NCI-H1092 treated with DMSO at 0.1 percent for 48 hours (cell line): ENCODE measurements at regions not wholly inside any gene's neighbourhood (a gene's known extent, or its start where the extent isn't known, plus 50 kb on each side); places are given as distances from the start of the nearest gene placed in this dataset.
"Not testable (repeated sequence)": the region's sequence is repeated elsewhere in the genome, so short reads cannot be mapped to it uniquely, and the experiment has no call there.

Source experiments
- DNase-seq: peaks from one replicate; lab custom pipeline; 2025; lab: John Stamatoyannopoulos, UW

DNA sequence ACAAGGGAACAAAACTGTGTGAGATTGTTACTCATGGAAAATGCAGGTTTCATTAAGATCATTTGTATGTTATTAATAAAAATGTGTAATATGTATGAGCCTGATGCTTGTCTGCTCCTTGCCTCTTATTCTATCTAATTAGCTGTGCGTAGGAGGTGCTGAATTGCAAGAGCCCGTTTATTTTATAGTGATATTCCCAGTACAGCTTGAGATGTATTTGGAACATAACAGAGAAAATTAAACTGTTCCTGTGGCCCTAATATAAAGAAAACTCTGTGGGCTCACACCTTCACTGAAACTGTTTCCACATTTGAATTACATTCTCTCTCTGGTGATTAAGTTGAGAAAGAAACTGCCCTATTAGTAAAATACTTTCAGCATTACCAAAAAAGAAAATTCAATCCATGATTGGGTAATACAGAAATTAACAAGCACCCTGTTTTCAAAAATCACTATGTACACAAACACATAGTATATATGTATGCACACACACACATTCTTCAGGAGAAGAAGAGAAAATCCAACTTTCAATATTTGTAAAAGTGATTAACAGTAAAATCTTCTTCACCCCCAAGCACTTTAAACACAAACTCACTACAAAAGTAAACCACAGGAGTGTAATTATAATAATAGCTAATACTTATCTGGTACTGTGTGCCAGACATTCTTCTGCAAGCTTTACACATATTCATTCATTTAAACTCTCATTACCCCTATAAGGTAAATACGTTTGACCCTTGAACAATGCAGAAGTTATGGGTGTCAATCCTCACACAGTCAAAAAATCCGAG lies 233.2 kb downstream of the PHLDA1 start:
- DNase-seq: no peak

- no peak for DNase-seq
Observed at GRCh38 chr12:75795125-75795524, 236.5 kb downstream of the PHLDA1 start.

GRCh38 chr12:75792687-75793086 lies 238.9 kb downstream of the PHLDA1 start:
- DNase-seq: no peak

GRCh38 chr12:75790219-75790618 lies 241.4 kb downstream of the PHLDA1 start:
- DNase-seq: no peak

DNA sequence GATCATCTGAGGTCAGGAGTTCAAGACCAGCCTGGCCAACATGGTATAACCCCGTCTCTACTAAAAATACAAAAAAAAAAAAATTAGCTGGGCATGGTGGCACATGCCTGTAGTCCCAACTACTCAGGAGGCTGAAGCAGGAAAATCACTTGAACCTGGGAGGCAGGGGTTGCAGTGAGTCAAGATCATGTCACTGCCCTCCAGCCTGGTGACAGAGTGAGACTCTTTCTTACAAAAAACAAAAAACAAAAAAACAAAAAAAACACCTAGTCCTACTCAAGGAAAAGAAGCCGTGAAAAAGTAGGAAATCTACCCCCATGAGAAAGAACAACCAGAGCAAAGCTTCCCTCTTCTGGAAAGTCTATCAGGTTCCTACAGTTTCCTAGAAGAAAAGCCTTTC lies 244.4 kb downstream of the PHLDA1 start:
- not testable (repeated sequence) for DNase-seq

GRCh38 chr12:75786070-75786469 lies 245.5 kb downstream of the PHLDA1 start:
- DNase-seq: no peak

DNA sequence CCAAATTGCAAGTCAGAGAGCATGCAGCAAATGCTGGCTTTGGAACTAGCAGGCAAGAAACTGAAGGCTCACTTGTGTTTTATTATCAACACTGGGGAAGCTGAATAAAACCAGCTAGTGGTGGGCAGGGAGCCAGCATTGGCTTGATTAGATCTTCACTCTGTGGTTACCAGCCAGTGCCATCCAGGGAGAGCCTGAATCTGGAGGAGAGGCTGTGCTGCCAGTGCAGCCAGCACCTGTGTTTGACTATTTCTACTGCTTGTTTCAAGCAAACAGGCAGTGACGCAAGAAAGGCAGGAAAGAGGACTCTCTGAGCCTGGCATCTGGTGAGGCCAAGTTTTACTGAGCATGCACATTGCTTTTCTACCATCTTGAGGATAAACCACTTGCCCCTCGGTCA lies 247.0 kb downstream of the PHLDA1 start:
- DNase-seq: peak; percentile 66

DNA sequence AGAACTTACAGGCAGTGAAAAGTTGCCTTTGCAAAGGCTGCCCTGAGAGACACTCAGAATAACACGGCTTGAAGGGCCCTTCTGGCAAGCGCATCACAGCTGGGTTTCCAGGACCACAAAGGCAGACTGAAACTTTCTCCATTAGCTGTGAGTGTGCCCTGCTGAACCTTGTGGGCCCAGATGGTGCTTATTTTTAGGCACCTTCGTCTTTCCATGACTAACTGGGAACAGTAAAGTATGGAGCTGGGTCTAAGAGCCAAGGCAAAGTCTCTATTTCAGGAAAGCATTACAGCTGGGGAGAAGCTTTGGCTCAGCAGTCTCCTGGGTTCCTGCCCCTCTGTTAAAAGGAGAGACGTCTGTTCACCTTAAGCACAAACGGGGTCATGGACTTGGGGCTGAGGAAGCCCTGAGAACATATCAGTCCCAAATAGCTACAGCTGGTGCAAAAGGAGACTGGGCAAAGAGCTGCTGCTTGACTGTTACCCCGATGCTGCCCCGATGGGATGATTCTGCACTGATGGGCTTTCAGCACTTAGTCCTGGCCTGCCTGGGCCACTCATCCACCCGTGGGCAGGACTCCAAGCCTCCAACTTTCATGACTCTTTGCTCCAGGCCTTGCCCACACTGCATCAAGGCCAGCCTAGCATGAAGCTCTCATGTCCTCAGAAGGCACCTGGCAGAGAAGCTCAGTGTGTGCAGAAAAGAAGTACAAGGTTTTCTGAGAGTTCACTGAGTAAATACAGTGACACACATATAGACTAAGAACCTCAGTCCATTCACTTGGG lies 248.3 kb downstream of the PHLDA1 start:
- no peak for DNase-seq

DNA sequence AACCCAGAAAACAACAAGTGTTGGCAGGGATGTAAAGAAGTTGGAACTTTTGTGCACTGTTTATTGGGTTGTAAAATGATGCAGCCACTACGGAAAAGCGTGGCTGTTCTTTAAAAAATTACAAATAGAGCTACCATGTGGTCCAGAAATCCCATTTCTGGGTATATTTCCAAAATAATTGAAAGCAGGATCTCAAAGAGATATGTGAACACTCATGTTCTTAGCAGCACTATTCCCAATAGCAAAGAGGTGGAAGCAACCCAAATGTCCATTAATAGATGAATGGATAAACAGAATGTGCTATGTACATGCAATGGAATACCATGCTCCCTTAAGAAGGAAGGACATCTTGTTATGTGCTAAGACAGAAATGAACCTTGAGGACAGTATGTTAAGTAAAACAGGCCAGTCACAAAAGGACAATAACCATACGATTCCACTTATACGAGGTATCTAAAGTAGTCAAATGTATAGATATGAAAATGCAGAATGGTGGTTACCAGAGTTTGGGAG lies 249.5 kb downstream of the PHLDA1 start:
- no peak for DNase-seq

DNA sequence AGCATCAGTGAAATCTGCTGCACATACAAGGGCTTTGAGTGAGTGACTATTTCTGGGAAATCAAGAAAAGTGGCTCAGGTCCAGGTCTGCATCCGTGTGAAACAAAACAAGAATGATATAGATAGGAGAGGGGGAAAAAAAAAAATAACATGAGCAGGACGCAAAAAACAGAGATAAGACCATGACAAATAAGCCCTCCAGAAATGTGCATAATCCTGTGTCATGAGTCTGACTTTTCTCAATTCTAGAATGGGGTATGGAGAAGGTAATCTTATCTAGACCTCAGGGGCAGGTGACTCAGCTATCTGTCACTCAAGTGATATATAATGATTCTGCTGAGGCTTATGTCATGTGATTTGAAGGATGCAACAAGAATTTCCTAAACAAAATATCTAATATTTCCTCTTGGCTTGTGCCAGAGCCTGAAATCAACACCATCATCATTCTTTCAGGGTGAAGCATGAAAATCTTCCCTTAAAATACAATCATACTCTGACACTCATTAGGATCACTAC lies 250.0 kb downstream of the PHLDA1 start:
- DNase-seq: no peak

DNA sequence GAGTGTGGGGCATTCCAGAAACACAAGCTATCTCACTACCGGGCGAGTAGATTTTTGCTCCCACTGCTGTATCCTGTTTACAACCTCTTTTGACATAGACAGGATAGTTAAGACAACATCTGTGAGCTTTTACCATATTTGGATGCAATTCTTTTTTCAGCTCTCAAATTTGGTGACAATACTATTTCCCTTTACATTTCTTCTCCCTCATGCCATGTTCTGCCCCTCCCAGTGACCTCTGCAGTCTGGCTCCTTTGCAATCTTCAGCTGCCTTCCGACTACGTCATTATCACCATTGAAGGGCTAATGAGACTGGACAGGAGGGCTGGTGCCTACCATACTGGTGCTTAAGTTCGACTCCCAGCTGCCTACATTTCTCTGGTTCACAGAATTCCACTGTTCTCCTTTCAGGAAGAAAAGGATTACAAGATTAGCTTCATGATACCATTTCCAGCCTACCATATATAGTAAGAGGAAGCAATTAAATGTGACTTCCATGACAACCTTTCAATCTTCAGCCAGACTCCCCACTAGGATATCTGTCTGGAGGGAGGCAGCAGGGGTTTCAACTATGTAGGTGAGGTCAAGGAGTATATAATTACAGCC lies 251.6 kb downstream of the PHLDA1 start:
- no peak for DNase-seq

DNA sequence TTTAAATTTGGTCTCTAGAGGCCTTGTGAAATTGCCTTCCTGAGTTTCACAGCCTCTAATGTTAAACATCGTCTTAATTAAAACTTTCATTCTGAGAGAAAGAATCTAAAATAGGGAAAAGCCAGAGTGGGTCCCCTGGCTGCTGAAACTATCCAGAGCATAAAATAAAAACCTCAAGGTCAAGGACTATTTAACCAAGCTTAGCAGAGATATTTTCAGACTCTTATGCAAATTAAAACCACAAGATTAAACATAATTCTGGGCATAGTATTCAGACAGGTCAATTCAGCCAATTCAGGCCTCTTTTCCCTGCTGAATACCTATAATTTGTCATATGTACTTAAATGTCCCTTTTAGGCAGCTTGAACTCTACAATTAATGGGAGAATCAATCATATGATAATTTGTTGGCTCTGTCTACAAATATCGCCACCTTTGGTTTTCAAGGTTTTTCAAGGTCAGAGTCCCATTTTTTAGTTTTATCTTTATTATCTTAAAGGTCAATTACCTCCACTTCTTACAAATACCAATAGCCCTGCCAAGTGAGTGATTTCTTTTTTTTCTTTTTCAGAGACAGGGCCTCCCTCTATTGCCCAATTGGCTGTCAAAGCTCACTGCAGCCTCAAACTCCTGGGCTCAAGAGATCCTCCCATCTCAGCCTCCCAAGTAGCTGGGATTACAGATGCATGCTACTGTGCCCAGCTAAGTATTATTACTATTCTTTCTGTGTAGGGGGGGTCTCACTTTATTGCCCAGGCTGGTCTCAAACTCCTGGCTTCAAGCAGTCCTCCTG lies 257.1 kb downstream of the PHLDA1 start:
- peak; percentile 2 for DNase-seq

DNA sequence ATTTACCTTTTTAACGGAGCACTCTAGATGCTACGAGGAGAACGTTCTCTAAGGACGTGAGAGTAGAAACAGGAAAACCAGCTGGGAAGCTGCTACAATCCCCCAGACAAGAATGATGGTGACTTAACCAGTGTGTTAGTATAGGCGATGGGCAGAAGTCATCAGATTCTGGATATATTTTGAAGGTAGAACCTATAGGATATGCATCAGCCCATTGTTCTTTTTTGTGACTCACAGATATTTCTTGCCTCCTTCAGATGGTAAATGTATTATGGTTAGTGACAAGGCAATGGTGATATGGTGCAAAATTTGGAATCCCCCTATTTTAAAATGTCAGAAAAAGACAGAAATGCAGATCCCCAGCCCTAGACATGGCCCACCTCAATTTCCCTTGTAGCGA lies 258.2 kb downstream of the PHLDA1 start:
- no peak for DNase-seq

DNA sequence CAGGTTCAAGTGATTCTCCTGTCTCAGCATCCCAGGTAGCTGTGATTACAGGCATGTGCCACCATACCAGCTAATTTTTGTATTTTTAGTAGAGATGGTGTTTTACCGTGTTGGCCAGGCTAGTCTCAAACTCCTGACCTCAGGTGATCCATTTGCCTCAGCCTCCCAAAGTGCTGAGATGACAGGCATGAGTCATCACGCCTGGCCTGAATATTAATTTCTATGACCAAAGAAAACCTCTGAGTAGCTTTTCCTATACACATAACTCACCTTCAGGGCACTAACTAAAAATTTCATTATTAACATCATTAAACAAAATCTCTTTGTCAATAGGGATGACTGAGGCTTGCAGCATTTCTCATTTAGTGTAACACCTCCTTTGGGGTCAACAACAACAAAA lies 259.6 kb upstream of the KRR1 start:
- DNase-seq: no peak

- no peak for DNase-seq
Observed at GRCh38 chr12:75767957-75768356, 256.5 kb upstream of the KRR1 start.

DNA sequence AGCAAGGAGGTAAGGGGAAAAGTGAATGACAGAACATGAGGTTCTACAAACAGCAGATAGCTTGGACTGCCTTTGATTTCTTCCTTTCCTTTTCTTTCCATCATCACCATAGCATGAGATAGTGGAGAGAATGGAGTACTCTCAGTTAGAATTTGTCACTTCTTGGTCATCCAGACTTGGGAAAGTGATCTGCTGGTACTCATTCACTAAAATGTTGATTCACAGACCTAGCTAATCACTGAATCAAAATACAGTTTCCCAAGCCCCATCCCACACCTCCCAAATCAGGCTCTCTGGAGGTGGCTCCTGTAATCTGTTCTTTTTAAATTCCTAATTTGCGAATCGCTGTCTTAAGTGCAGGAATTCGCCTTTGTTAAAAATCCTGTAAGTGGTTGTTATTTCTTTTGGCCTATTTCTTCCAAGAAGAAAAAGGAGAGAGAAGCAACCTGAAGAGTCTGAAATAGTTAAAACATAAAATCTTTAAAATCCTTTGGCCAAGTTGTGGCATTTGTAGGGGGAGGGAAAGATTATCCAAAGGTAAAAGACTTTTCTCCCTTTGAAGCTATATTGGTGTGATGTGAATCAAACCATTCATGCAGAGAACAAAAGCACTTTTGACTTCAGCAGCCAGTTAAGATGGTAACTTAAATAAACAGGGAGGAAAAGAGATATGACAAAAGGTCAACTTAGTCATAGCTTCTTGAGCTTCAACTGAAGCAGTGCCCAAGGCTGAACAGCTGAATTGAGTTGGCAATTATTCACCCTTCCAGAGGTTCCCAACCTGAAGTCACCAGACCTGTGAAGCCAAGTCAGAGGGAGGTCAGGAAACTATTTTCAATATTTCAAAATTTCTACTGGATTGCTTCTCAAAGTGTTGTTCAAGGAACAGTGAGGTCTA lies 255.1 kb upstream of the KRR1 start:
- DNase-seq: no peak

DNA sequence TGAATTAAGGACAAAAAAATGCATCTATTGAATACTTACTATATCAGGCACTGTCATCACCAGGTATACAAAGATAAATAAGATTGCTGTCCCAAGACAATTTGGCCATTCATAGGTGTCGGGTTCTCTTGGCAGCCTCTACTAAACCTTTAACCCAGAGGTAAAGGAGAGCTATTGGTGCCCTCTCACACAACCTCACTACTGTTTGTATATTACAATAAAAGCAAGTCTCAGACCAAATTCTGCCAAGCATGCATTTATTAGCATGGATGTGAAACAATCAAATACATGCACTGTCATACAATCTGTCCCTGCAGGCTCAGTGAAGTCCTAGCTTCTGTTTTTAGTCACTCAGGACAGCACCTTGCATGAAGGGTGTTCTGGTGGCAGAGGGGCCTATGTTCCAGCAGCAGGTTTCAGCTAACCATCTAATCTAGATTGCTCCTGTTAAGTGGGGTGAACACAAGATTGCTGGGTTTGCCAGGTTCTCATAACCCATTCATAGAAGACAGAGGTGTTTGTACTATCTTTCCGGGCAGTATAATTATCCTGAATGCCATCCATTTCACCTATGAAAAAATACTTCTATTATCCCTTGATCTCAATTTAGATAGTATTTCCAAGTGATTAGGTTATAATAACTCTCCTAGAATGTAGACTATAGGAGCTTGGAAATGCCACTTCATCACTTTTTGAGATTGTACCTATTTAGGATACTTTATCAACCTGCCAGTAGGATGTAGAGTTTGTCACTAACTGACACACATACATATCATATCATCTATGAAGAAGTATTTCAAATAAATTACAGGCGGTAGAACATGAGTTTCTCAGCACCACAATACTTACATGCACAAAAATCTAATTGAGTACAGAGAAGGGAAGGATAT lies 254.0 kb upstream of the KRR1 start:
- DNase-seq: no peak

DNA sequence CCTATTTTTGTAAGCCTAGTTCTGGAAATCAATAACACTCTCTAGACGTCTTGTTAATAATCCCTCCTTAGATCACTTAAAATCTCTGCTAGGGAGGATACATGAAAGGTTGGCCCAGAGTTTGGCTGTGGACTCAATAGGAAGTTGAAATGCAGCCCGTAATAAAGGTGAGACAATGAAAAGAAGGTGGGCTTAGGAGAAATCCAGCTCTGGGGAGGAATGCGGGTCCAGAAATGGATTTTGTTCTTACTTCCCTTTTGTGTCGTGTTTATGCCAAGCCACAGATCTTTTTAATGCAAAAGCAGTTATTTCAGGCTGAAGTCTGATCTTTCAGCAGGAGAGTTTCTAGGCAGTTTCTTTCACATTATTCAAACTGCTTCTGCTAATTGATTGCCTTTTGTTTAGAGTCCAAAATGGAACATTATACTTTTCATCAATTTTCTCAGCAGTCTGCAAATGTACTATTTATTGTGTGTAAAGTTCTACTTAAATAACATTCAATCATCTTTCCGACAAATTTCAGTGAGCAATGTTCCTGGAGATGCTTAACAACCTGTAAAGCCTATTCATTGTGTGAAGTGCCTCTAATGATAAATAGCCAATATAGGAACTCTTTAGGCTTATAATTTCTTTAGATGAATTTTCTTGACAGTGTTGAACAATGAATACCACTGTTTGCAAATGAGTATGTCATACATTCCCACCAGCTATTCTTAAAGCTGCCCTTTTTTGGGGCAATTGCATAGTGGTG lies 252.9 kb upstream of the KRR1 start:
- no peak for DNase-seq
